KMS-11 (cell line): ENCODE measurements at regions not wholly inside any gene's neighbourhood (a gene's known extent, or its start where the extent isn't known, plus 50 kb on each side); places are given as distances from the start of the nearest gene placed in this dataset.
"Not testable (repeated sequence)": the region's sequence is repeated elsewhere in the genome, so short reads cannot be mapped to it uniquely, and the experiment has no call there.

Experiments used
- H2AFZ ChIP-seq: fragments of 200-600 bp; sonication (generic); 2 replicates; pipeline ENCODE4 v1.6.1; 2016; ENCODE audit warnings: antibody characterized with exemption, mixed run types, low read depth
- H3K27ac ChIP-seq: fragments of 200-600 bp; sonication (generic); 2 replicates; pipeline ENCODE4 v1.6.1; 2016; ENCODE audit warnings: mild to moderate bottlenecking, mixed run types
- H3K27me3 ChIP-seq: fragments of 200-600 bp; sonication (generic); 2 replicates; pipeline ENCODE4 v1.6.1; 2017; ENCODE audit warnings: mild to moderate bottlenecking, low read depth, mixed run types, moderate library complexity; ENCODE audit not compliant: insufficient read depth
- H3K36me3 ChIP-seq: fragments of 200-600 bp; sonication (generic); 2 replicates; pipeline ENCODE4 v1.6.1; 2017; ENCODE audit warnings: mild to moderate bottlenecking, mixed run types; ENCODE audit not compliant: insufficient read depth
- H3K4me1 ChIP-seq: fragments of 200-600 bp; sonication (generic); 2 replicates; pipeline ENCODE4 v1.6.1; 2016; ENCODE audit warnings: mild to moderate bottlenecking, low read depth, mixed run types; ENCODE audit not compliant: poor library complexity, severe bottlenecking
- H3K4me2 ChIP-seq: fragments of 200-600 bp; sonication (generic); 2 replicates; pipeline ENCODE4 v1.7.0; 2016; ENCODE audit warnings: mild to moderate bottlenecking, mixed run types
- H3K4me3 ChIP-seq: fragments of 200-600 bp; sonication (generic); IDR thresholded peaks from 2 replicates; pipeline ENCODE4 v1.6.1; 2017; ENCODE audit warnings: low read depth, low read length, mixed read lengths; ENCODE audit not compliant: insufficient read depth
- H3K79me2 ChIP-seq: fragments of 200-600 bp; sonication (generic); 2 replicates; pipeline ENCODE4 v1.6.1; 2016; ENCODE audit warnings: low read depth, mixed run types; ENCODE audit not compliant: insufficient read depth
- H3K9ac ChIP-seq: fragments of 200-600 bp; sonication (generic); 2 replicates; pipeline ENCODE4 v1.6.1; 2016; ENCODE audit warnings: mild to moderate bottlenecking, mixed run types
- H4K20me1 ChIP-seq: fragments of 200-600 bp; sonication (generic); 2 replicates; pipeline ENCODE4 v1.6.1; 2016; ENCODE audit warnings: mild to moderate bottlenecking, mixed run types; ENCODE audit not compliant: insufficient read depth
- TF ChIP-seq, protein P1 (sequence below): fragments of 200-600 bp; sonication (generic); conservative IDR thresholded peaks from 2 replicates; pipeline ENCODE4 v1.6.1; 2017; ENCODE audit warnings: low read depth, mild to moderate bottlenecking, antibody characterized with exemption, low read length, moderate library complexity, mixed read lengths

DNA sequence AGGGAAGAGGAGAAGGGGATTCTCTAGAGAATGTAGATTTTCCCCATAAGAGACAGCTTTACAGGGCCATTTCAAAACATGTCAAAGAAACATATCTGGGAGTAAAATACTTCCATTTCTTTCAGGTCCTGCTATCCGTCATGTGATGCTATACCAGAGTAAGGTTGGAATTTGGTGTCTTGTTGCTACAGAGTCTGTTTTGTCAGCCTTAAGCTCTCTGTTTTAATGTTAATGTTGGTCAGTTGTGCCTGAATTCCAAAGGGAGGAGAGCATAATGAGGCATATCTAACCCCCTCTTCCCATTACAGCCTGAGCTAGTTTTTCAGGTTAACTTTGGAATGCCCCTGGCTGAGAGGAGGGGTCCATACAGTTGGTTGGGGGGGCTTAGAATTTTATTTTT lies 94.7 kb upstream of the CCDC71L start:
- Histone ChIP-seq H3K27ac (no peak overlapping the region), H2AFZ (no peak overlapping the region), H4K20me1 (no peaks in the 10 kb centered on the region), H3K9ac (no peak overlapping the region), H3K4me1 (peaks cover 6% of the 10 kb centered on the region), H3K79me2 (no peaks in the 10 kb centered on the region), H3K4me3 (no peak overlapping the region), H3K27me3 (no peaks in the 10 kb centered on the region), H3K36me3 (no peaks in the 10 kb centered on the region), H3K4me2 (no peak overlapping the region)
- TF ChIP-seq, protein P1, sequence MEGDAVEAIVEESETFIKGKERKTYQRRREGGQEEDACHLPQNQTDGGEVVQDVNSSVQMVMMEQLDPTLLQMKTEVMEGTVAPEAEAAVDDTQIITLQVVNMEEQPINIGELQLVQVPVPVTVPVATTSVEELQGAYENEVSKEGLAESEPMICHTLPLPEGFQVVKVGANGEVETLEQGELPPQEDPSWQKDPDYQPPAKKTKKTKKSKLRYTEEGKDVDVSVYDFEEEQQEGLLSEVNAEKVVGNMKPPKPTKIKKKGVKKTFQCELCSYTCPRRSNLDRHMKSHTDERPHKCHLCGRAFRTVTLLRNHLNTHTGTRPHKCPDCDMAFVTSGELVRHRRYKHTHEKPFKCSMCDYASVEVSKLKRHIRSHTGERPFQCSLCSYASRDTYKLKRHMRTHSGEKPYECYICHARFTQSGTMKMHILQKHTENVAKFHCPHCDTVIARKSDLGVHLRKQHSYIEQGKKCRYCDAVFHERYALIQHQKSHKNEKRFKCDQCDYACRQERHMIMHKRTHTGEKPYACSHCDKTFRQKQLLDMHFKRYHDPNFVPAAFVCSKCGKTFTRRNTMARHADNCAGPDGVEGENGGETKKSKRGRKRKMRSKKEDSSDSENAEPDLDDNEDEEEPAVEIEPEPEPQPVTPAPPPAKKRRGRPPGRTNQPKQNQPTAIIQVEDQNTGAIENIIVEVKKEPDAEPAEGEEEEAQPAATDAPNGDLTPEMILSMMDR = no peak

DNA sequence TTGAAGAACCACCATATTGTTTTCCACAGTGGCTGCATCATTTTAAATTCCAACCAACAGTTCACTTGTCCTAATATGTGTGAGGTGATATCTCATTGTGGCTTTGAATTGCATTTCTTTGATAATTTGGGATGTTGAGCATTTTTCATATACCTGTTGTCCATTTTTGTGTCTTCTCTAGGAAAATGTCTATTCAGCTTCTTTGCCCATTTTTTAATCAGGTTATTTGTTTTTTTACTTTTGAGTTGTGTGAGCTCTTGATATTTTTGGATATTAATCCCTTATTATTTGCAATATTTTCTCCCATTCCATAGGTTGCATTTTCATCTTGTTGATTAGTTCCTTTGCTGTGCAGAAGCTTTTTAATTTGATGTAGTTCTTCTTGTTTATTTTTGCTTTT lies 95.1 kb upstream of the CCDC71L start:
- H3K36me3 ChIP-seq = no peaks in the 10 kb centered on the region
- H3K9ac ChIP-seq = no peak overlapping the region
- no peak overlapping the region for H3K4me2 ChIP-seq
- H3K27me3 ChIP-seq = no peaks in the 10 kb centered on the region
- no peaks in the 10 kb centered on the region for H4K20me1 ChIP-seq
- no peak overlapping the region for H3K27ac ChIP-seq
- H2AFZ ChIP-seq = no peak overlapping the region
- no peak overlapping the region for H3K4me3 ChIP-seq
- H3K4me1 ChIP-seq = peaks cover 6% of the 10 kb centered on the region
- no peaks in the 10 kb centered on the region for H3K79me2 ChIP-seq
- TF ChIP-seq, protein P1 = no peak

GRCh38 chr7:106756884-106757283 lies 95.9 kb upstream of the CCDC71L start:
- TF ChIP-seq, protein P1 = no peak
- H3K79me2 ChIP-seq = no peaks in the 10 kb centered on the region
- H2AFZ ChIP-seq = no peak overlapping the region
- no peak overlapping the region for H3K27ac ChIP-seq
- H3K36me3 ChIP-seq = no peaks in the 10 kb centered on the region
- H3K4me2 ChIP-seq = no peak overlapping the region
- no peaks in the 10 kb centered on the region for H4K20me1 ChIP-seq
- no peaks in the 10 kb centered on the region for H3K27me3 ChIP-seq
- H3K4me1 ChIP-seq = peaks cover 6% of the 10 kb centered on the region
- H3K9ac ChIP-seq = no peak overlapping the region
- no peak overlapping the region for H3K4me3 ChIP-seq

- TF ChIP-seq, protein P1 = no peak
- no peak overlapping the region for H3K4me2 ChIP-seq
- no peaks in the 10 kb centered on the region for H3K79me2 ChIP-seq
Observed at GRCh38 chr7:106757846-106758245, 96.9 kb upstream of the CCDC71L start.

GRCh38 chr7:106762845-106763244 lies 101.9 kb upstream of the CCDC71L start:
- not testable (repeated sequence) for H3K79me2 ChIP-seq, H3K36me3 ChIP-seq, H4K20me1 ChIP-seq, H3K4me2 ChIP-seq, H3K27ac ChIP-seq, H2AFZ ChIP-seq, H3K4me3 ChIP-seq, H3K9ac ChIP-seq, H3K27me3 ChIP-seq
- H3K4me1 ChIP-seq = peaks cover 22% of the 10 kb centered on the region

More at GRCh38 chr7:106757846-106758245, 96.9 kb upstream of the CCDC71L start:
- peaks cover 6% of the 10 kb centered on the region for H3K4me1 ChIP-seq
- no peak overlapping the region for H3K9ac ChIP-seq
- no peak overlapping the region for H3K27ac ChIP-seq
- H3K36me3 ChIP-seq = no peaks in the 10 kb centered on the region; the same call in 1 of the 2 replicates
- H3K4me3 ChIP-seq = no peak overlapping the region
- H2AFZ ChIP-seq = no peak overlapping the region
- H3K27me3 ChIP-seq = no peaks in the 10 kb centered on the region
- H4K20me1 ChIP-seq = no peaks in the 10 kb centered on the region
